EL (cell line): ENCODE measurements at regions not wholly inside any gene's neighbourhood (a gene's known extent, or its start where the extent isn't known, plus 50 kb on each side); places are given as distances from the start of the nearest gene placed in this dataset.
A peak's percentile ranks its signal among the peaks of the same experiment; 100 is the strongest.
"Not testable (repeated sequence)": the region's sequence is repeated elsewhere in the genome, so short reads cannot be mapped to it uniquely, and the experiment has no call there.

ENCODE experiments used
- DNase-seq: peaks from one replicate; pipeline ENCODE4 v3.0.0-alpha.2; 2016

DNA sequence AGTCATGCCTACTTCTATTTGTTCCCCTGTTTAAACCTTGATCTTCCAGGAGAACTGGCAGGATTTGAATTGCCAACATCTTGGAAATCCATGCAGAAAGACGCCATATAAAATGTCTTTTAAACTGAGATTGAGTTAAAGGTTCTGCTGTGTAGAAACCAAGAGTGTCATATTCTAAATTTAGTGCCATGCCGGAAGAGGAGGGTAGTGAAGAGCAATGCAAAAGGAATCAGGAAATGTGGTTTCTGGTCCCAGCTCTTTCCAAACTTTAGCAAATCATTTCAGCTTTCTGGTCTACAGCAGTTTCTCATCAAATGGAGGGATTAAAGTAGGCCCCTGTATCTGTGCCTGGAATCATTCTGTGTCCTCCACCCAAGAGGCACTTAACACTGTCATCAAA lies 85.7 kb downstream of the BTG1 start:
- peak; percentile 81 for DNase-seq

GRCh38 chr12:92058664-92059063 lies 87.0 kb downstream of the BTG1 start:
- DNase-seq: no peak

DNA sequence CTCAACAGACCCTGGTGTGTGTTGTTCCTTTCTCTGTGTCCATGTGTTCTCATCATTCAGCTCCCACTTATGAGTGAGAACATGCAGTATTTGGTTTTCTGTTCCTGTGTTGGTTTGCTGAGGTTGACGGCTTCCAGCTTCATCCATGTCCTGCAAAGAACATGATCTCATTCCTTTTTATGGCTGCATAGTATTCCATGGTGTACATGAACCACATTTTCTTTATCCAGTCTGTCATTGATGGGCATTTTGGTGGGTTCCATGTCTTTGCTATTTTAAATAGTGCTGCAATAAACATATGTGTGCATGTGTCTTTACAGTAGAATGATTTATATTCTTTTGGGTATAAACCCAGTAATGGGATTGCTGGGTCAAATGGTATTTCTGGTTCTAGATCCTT lies 88.9 kb downstream of the BTG1 start:
- DNase-seq: not testable (repeated sequence)

DNA sequence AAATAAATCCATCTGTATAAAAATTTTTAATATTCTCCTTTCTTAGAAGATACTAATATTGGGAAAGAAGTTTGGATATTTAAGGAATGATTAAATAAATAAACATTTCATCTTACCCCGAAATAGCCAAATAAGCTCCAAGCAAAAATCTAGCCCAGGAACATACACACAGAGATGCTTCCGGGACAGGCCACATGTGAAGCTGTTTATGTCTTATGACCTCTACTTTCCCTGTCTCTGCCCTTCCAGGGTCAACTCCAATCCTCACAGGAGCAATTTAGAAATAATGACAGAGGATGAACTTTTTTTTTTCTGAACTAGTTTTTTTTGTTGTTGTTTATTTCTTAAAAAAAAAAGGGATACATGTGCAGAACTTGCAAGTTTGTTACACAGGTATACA lies 89.4 kb downstream of the BTG1 start:
- no peak for DNase-seq

GRCh38 chr12:92055877-92056276 lies 89.8 kb downstream of the BTG1 start:
- DNase-seq: no peak

GRCh38 chr12:92051441-92051840 lies 94.2 kb downstream of the BTG1 start:
- no peak for DNase-seq

- no peak for DNase-seq
Observed at GRCh38 chr12:92049403-92049802, 96.2 kb downstream of the BTG1 start.

GRCh38 chr12:92047393-92047826 lies 98.2 kb downstream of the BTG1 start:
- DNase-seq: no peak

GRCh38 chr12:92046557-92047392 lies 98.9 kb downstream of the BTG1 start:
- DNase-seq: no peak

- DNase-seq: no peak
Observed at GRCh38 chr12:92045852-92046251, 99.8 kb downstream of the BTG1 start.

DNA sequence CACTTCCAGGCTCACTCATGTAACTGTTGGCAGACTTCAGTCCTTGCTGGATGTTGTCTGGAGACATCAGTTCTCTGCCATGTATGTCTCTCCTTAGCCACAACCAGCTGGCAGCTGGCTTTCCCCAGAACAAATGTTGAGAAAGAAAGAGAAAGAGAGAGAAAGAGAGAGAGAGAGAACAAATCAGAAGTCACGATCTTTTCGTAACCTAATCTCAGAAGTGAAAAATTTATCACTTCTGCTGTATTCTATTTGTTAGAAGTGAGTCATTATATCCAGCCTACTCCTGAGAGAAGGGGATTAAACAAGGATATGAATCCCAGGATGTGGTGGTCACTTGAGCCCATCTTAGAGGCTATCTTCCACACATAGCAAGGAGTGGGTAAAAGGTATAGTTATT lies 101.2 kb downstream of the BTG1 start:
- DNase-seq: no peak

DNA sequence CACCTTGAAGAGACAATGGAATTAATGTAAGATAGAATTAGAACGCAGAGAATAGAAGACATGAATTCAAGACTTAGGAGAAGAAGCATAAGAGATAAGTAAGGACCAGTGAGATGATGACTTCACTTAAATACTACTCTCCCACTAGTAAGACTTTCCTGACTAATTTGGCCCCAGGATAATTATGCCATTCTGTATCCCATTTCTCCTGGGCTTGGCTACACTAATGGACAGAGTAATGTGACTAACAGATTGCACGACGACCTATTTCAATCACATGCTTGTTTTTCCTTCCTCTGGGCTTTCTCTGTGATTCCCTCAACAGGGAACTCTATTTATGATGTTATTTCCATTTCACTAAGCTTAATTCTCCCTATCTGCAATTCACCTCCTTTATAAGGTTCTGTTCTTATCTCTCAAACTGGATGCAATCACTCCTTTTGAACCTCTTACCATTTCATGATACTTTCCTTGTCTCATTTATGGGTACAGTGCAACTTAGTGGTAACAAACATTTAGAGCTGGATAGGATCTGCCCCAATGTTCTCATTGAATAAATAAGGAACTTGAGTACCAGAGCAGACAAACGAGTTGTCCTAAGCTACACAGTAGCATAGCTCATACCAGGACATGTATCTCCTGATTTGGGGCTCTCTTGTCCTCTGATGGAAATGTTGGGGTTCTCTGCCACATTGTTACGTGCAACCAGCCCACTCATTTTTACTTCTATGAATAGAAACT lies 102.7 kb downstream of the BTG1 start:
- peak; percentile 43 for DNase-seq

- peak; percentile 18 for DNase-seq
Observed at GRCh38 chr12:92041742-92042141, 103.9 kb downstream of the BTG1 start.

DNA sequence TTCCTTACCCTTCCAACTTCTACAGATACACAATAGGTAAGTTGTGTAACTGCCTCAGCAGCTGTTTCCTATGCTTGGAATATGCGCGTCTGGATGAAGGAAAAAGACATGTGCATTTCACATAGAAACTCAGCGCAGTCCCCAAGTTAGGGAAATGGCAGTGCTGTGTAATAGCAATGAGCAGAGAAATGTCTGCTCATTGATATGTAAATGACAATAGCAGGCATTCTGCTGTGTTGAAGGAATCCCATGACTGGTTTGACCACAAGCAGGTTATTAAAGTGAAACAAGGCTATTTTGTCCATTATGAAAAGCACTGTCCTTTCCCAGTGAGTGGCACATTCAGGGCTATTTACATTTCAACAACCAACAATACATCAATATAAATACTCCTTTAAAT lies 106.6 kb downstream of the BTG1 start:
- DNase-seq: no peak

GRCh38 chr12:92038476-92038875 lies 107.2 kb downstream of the BTG1 start:
- DNase-seq: no peak

DNA sequence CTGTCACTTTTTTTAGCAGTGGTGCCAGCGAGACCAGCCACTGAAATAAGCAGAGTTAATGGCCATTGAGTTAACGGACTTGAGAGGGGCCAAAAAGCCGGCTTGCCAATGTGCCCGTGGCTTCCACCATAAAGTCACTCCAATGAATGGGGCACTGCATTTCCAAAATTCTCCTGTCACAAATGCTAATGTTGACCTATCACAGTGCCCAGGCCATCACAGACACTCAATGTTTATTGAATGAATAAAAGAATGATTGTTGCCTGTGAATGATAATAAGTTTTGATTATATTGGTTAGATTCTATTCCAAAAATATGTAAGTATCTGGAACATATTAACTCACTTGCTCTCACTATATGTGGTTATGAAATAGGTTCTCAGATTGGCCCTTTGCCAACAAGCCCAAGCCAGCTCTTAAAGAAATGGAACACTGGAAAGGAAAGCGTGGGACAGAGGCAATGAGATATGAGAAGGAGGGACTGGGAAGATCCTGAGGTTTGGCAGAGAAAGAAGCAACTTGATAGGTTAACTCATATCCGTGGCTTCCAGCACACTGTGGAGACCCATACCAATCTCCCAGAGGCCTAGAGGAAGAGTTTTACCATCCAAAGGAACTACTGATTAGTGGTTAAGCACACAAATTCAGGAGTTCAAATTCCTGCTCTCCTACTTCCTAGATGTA lies 108.7 kb downstream of the BTG1 start:
- no peak for DNase-seq

DNA sequence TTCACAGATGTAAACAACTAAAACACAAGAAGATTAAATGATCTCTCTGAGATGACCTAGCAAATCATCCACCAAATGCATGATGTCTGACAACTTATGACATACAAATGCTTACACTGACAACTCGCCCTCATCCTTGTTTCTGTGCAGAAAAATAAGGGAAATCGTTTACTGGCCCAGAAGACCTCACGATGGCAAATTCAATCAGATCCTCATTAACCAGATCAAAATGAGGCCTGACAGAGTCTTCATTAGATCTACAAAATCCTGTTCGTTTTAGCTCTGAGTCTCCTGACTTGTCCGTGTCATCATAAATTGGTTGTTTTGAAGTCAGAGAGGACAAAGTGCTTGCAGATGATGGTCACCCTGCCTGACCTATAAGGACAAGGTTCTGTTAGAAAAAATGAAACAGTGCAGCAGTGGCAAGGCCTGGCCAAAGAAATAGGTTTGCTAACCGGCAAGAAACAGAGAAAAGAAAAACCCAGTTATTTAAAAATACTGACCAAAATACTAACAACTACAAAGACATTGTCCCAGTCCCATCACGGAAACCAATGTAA lies 109.5 kb downstream of the BTG1 start:
- no peak for DNase-seq

DNA sequence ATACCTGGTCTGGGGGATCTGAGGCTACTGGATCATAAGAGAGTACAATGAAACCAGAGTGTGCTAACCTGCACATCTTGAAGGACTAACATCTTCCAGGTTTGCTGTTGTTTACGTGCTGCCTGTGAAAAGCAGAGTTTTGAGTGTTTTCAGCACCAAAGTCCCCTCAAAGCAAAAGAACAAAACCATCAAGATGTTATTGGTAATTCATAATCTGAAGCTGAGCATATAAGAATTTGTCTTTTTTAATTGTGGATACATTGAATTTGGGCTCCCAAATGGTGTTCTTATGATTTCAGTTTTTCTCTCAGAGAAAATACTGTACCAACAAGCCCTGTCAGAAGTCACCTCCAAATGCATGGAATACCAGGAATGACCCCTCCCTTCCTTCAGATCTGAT lies 110.2 kb downstream of the BTG1 start:
- no peak for DNase-seq

DNA sequence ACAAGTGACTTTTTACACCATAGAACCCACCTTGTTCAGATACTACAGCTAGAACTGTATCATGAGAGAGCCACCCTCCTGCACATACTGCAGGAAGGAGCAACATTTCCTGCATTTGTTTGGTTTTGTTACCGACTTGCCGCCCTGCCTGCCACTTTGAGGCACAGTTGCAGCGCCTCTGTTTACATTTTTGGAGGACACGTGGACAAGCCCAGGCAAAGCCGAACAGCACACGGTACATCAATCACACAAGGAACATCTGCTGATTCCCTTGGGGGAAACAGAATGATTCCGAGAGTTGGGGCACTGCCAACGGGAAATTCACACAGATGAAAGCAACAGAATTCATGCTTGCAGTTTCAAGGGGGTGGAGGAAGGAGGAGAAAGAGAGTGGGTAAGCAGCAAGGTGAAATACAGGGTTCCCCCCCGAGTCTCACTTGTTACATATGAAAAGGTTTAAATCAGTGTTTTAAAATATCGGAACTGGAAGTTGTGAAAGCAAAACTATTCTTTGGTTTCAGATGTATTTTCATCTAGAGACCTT lies 110.7 kb downstream of the BTG1 start:
- DNase-seq: peak; percentile 86

DNA sequence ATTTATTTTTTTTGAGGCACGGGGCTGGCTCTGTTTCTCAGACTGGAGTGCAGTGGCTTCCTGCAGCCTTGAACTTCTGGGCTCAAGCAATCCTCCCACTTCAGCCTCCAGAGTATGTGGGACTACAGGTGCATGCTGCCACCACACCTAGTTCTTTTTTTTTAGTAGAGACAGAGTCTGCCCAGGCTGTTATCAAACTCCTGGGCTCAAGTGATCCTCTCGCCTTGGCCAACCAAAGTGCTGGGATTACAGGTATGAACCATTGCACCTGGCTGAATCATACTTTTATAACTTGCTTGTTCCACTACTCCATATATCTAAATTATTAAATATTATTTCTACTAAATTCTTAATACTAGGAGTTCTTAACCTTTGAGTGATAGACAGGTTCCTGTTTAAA lies 111.6 kb downstream of the BTG1 start:
- no peak for DNase-seq

- DNase-seq: no peak
Observed at GRCh38 chr12:92032965-92033364, 112.7 kb downstream of the BTG1 start.

DNA sequence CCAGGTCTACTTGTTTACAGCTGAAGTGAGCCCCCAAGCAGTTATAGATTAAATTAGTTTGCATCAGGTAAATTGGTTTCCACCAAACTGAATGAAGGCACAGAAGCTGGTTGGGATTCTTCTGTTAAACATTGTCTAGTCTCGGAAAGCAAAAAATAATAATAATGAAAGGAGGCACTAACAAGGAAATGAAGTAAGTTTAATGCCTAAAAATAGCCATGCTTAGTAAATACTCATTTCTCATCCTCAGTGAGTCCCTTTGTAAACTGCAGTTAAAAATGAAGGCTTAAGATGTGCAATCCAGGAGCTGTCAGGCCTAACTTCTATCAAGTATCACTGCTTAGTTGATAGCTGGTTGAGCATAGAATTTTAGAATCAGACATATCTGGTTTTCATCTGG lies 113.5 kb downstream of the BTG1 start:
- no peak for DNase-seq

GRCh38 chr12:92030618-92031017 lies 115.0 kb downstream of the BTG1 start:
- no peak for DNase-seq
